ENCODE measurements at regions not wholly inside any gene's neighbourhood (a gene's known extent, or its start where the extent isn't known, plus 50 kb on each side); places are given as distances from the start of the nearest gene placed in this dataset.

DNA sequence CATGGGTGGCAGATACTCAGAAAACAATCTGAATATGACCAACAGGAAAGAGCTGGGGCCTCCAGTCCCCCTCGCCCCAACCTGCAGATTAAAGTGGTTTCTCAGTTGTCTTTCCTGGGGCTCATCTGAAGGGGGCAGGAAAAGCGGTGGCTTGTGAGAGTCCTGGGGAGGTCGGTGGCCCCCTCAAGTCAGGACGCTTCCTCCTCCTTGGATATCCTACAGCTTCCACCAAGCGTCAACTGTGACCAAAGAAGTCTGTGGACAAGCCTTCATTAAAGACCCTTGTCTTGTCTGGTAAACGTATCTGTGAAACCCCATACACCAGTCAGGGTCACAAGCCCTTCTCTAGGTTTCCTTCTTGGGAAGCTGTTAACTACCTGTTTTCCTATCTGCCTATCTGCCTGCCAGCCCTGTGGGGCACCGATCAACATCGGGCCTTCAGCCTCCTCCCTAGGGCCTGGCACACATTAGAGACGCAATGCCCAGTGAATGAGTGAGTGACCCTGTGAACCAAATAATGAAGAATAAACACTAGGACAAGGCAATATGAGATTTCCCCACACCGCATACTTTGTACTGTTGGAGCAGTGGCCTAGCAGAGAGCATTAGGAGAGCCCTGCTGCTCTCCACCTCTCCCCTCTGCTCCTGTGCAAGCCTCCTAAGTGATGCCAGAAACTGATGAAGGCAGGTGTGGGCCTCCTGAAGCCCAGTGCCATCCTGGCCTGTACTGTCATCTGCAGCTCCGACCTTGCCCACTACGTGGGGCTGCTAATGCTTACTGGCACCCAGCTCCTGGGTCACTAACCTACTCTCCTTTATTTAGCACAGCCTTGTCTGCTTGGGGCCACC lies 1317.8 kb downstream of the UQCRFS1 start:
- no peak for DNase-seq (ENCODE audit: low spot score)
- no peaks in the 10 kb centered on the region for H3K4me1 Mint-ChIP-seq (ENCODE audit: low read depth)
- H3K27ac Mint-ChIP-seq: no peak overlapping the region
- H3K4me3 Mint-ChIP-seq: no peak overlapping the region
- H3K27me3 Mint-ChIP-seq (ENCODE audit: low read depth): no peaks in the 10 kb centered on the region
- H3K36me3 Mint-ChIP-seq (ENCODE audit: low read depth): no peaks in the 10 kb centered on the region
- peaks cover 3% of the 10 kb centered on the region for H3K9me3 Mint-ChIP-seq

DNA sequence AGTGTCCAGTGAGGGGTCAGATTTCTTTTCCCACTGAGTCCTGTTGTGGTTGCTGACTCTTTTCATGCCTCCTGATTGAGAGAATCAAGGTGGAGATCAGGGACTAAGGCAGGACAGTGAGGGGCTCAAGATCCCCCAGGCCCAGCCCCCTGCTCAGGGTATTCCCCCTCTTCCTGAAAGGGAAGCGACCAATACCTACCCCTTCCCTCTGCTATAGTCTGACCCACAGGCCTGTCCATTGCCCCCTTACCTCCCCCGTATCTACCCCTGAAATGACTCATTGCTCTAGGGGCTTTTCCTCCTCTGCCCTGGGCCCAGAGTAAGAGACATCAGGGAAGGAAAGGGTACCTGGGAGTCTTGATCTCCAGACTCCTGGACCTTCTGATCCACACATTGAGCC lies 1320.5 kb downstream of the UQCRFS1 start:
- Mint-ChIP-seq H3K36me3 (ENCODE audit: low read depth) (no peaks in the 10 kb centered on the region), H3K27me3 (ENCODE audit: low read depth) (no peaks in the 10 kb centered on the region), H3K4me1 (ENCODE audit: low read depth) (no peaks in the 10 kb centered on the region), H3K9me3 (peaks cover 4% of the 10 kb centered on the region), H3K4me3 (no peak overlapping the region), H3K27ac (no peak overlapping the region)
- DNase-seq (ENCODE audit: low spot score): no peak

DNA sequence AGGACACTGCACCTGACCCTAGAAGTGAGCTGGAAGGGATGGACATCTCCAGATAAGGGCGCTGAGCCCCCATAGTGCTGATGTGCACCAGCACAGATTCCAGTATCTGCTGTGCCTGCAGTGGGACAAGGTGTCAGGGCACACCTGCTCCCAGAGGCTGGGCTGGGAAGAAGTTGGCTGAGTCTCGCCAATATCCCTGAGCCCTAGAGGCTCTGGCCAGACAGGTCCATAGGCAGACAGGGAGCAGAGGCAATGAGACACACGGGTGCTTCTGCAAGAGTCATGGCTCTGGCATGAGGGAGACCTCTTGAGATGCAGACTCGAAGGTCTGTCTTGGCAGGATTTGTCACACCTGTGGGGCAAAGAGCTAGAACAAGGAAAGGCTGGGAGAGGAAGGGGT lies 1321.5 kb downstream of the UQCRFS1 start:
- Mint-ChIP-seq H3K27me3 (ENCODE audit: low read depth) (no peaks in the 10 kb centered on the region), H3K4me1 (ENCODE audit: low read depth) (no peaks in the 10 kb centered on the region), H3K9me3 (peaks cover 15% of the 10 kb centered on the region), H3K4me3 (no peak overlapping the region), H3K27ac (no peak overlapping the region), H3K36me3 (ENCODE audit: low read depth) (no peaks in the 10 kb centered on the region)
- DNase-seq (ENCODE audit: low spot score): no peak

DNA sequence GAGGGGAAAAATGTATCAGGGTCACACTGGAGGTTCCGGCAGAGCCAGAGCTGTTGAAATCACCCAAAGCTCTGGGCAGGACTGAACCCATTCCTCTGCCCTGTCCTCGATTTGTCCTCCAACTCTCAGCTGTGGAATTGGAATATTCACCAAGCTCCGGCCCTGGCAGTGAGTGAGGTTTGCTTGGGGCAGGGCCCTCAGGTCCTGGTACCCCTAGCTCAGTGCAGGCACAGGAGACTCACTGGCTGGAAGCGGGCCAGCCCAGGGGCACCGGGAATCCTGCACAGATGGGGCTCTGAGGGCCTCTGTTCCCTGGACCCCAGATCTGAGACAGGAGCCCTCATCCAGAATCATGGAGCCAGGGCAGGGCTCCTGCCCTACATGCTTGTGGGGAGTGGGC lies 1322.3 kb downstream of the UQCRFS1 start:
- Mint-ChIP-seq H3K4me3 (no peak overlapping the region), H3K27ac (no peak overlapping the region), H3K9me3 (peaks cover 17% of the 10 kb centered on the region), H3K4me1 (ENCODE audit: low read depth) (no peaks in the 10 kb centered on the region), H3K36me3 (ENCODE audit: low read depth) (no peaks in the 10 kb centered on the region), H3K27me3 (ENCODE audit: low read depth) (no peaks in the 10 kb centered on the region)
- no peak for DNase-seq (ENCODE audit: low spot score)

DNA sequence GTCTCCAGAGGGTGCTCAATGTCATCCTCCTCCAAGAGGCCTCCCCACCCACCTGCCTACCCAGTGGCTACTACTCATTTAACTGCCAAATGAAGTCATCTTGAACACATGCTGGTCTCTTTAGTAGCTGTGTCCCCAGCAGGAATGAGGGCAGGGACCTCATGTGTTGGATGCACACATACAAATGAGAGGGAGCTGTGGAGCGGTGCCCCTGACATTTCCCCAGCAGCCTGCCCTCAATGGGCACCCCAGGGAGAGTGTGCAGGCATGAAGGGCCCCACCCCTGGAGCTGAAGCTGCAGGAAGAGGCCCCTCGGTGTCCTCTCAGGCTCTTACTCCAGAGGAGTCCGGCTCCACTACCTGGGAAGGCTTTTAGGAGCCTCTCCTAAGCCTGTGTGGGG lies 1322.7 kb downstream of the UQCRFS1 start:
- Mint-ChIP-seq H3K27ac (no peak overlapping the region), H3K27me3 (ENCODE audit: low read depth) (no peaks in the 10 kb centered on the region), H3K36me3 (ENCODE audit: low read depth) (no peaks in the 10 kb centered on the region), H3K4me3 (no peak overlapping the region), H3K4me1 (ENCODE audit: low read depth) (no peaks in the 10 kb centered on the region), H3K9me3 (peaks cover 17% of the 10 kb centered on the region)
- no peak for DNase-seq (ENCODE audit: low spot score)

DNA sequence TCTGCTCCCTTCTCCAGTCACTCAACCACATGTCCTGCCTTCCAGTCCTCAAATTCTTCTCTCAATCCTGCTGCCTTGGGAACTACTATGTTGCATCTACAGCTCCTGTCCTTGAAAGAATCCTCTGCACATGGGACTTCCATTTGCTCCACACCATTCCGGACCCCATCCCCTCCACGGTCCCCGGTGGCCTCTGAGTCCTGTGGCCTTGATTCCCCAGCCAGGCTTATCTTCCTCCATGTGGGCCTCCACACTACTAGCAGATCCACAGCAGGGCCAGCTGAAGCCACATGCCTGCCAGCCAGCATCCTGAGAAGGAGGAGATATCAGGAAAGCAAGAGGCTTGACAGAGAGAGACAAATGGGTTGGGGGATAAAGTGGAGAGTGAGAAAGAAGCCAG lies 1323.8 kb downstream of the UQCRFS1 start:
- no peak overlapping the region for H3K27ac Mint-ChIP-seq
- no peaks in the 10 kb centered on the region for H3K27me3 Mint-ChIP-seq (ENCODE audit: low read depth)
- H3K36me3 Mint-ChIP-seq (ENCODE audit: low read depth): no peaks in the 10 kb centered on the region
- no peak for DNase-seq (ENCODE audit: low spot score)
- H3K9me3 Mint-ChIP-seq: peaks cover 19% of the 10 kb centered on the region
- no peak overlapping the region for H3K4me3 Mint-ChIP-seq
- H3K4me1 Mint-ChIP-seq (ENCODE audit: low read depth): no peaks in the 10 kb centered on the region

DNA sequence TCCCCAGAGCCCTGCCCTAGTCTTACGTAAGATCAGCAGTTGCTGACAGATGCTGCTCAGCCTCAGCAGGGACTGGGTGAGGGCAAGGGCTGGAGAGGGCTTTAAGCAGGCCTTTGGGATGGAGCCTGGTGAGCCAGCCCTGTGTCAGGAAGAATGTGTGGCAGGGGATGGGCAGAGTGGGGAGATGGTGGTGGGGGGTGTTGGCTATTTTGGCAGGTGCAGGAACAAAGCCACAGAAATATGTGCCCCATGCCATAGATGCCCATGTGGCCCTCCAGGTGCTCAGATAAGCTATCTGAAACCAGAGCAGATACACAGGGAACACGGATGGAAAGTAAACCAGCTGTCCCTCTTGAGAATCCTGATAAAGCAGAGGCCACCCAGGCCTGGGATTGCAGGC lies 1325.0 kb downstream of the UQCRFS1 start:
- Mint-ChIP-seq H3K27ac (no peak overlapping the region), H3K4me1 (ENCODE audit: low read depth) (no peaks in the 10 kb centered on the region), H3K36me3 (ENCODE audit: low read depth) (no peaks in the 10 kb centered on the region), H3K27me3 (ENCODE audit: low read depth) (no peaks in the 10 kb centered on the region), H3K4me3 (no peak overlapping the region), H3K9me3 (peaks cover 20% of the 10 kb centered on the region)
- no peak for DNase-seq (ENCODE audit: low spot score)

DNA sequence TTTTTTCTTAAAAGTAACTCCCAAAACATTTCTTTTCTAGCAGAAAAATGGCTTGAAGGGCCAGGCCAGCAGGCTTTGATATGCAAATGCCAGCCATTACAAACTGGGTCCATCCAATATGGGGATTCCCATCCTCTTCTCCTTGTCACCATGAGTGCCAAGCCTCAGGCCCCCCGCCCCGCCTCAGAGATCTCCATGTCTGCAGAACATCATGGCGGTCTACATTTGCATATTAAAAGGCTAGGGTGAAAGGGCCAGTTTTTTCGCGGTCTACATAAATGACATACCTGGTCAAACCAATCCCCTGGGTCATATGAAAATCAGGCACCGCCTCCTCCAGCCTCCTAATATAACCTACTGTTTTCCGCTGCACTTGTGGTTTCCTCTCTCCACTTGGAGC lies 1327.6 kb downstream of the UQCRFS1 start:
- no peak for DNase-seq (ENCODE audit: low spot score)
- Mint-ChIP-seq H3K27ac (no peak overlapping the region), H3K27me3 (ENCODE audit: low read depth) (no peaks in the 10 kb centered on the region), H3K4me3 (no peak overlapping the region), H3K4me1 (ENCODE audit: low read depth) (no peaks in the 10 kb centered on the region), H3K36me3 (ENCODE audit: low read depth) (no peaks in the 10 kb centered on the region), H3K9me3 (peaks cover 29% of the 10 kb centered on the region)

DNA sequence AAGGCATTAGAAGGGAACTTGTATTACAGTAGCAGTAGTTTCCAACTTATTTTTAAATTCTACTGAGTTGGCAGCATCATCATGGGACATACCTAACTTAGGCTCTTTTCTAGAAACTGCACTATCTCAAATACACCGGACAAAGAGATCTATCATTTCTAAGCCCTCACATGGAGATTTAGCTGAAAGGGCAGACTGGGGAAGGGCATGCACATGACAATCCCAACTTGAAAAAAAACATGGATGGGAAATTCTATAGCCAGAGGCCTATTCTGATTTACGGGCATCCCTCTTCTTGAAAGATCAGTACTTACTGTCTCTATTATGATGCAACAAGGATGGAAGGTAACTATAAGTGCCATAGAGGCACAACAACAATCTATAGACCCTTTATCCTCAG lies 1328.6 kb downstream of the UQCRFS1 start:
- Mint-ChIP-seq H3K4me3 (no peak overlapping the region), H3K27me3 (ENCODE audit: low read depth) (no peaks in the 10 kb centered on the region), H3K4me1 (ENCODE audit: low read depth) (no peaks in the 10 kb centered on the region), H3K27ac (no peak overlapping the region), H3K9me3 (peaks cover 29% of the 10 kb centered on the region), H3K36me3 (ENCODE audit: low read depth) (no peaks in the 10 kb centered on the region)
- no peak for DNase-seq (ENCODE audit: low spot score)

DNA sequence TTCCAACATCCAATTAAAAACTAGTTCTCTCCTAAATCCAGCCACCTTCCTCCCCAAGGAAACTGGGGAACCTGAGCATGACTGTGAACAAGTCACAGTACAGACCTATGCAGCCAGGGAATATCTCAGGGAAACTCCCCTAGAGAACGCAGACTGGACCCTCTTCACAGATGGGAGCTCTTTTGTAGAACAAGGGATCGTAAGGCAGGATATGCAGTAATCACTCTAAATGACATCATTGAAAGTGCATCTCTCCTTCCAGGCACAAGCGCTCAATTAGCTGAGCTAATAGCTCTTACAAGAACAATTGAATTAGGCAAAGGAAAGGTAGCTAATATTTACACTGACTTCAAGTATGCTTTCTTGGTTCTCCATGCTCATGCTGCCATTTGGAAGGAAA lies 1331.7 kb downstream of the UQCRFS1 start:
- peaks cover 28% of the 10 kb centered on the region for H3K9me3 Mint-ChIP-seq
- no peaks in the 10 kb centered on the region for H3K4me1 Mint-ChIP-seq (ENCODE audit: low read depth)
- no peak for DNase-seq (ENCODE audit: low spot score)
- H3K4me3 Mint-ChIP-seq: no peak overlapping the region
- H3K27ac Mint-ChIP-seq: no peak overlapping the region
- no peaks in the 10 kb centered on the region for H3K27me3 Mint-ChIP-seq (ENCODE audit: low read depth)
- no peaks in the 10 kb centered on the region for H3K36me3 Mint-ChIP-seq (ENCODE audit: low read depth)

DNA sequence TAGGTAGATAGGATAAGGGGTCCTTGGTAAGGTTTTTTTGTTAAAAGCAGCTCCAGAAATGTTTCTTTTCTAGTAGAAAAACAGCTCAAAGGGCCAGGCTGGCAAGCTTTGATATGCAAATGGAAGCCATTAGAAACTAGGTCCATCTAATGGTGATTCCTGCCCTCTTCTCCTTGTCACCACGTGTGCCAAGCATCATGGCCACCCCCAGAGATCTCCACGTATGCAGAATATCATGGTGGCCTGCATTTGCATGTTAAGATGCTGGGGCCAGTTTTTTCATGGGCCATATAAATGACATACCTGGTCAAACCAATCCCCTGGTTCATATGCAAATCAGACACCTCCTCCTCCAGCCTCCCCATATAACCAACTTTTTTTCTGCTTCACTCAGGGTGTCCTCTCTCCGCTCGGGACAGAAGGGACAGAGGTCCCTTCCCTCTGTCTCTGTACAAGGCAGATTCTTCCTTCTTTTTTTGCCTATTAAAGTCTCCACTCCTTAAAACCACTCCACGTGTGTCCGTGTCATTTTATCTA lies 1335.9 kb downstream of the UQCRFS1 start:
- DNase-seq (ENCODE audit: low spot score): no peak
- Mint-ChIP-seq H3K27me3 (ENCODE audit: low read depth) (no peaks in the 10 kb centered on the region), H3K27ac (no peak overlapping the region), H3K4me1 (ENCODE audit: low read depth) (no peaks in the 10 kb centered on the region), H3K4me3 (no peak overlapping the region), H3K36me3 (ENCODE audit: low read depth) (no peaks in the 10 kb centered on the region), H3K9me3 (peaks cover 31% of the 10 kb centered on the region)

DNA sequence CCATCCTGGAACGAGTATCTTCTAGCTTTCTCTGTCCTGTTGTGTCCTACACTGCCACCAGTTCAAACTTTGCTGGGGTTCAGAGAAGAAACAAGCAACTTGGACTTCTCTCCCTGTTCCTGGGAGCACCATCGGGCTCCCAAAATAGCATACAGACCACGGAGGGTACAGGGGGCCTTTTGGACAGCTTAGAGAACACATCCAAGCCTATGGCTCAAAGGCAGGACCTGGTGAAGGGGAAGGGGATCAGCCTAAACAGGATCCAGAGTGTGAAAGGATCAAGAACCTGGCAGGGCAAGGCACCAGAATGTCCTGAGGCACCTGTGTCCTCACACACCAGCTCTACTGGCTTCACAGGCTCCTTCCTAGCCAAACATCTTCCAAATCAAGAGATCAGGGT lies 1336.5 kb downstream of the UQCRFS1 start:
- Mint-ChIP-seq H3K27me3 (ENCODE audit: low read depth) (no peaks in the 10 kb centered on the region), H3K36me3 (ENCODE audit: low read depth) (no peaks in the 10 kb centered on the region), H3K4me3 (no peak overlapping the region), H3K9me3 (peaks cover 31% of the 10 kb centered on the region), H3K27ac (no peak overlapping the region), H3K4me1 (ENCODE audit: low read depth) (no peaks in the 10 kb centered on the region)
- DNase-seq (ENCODE audit: low spot score): no peak

DNA sequence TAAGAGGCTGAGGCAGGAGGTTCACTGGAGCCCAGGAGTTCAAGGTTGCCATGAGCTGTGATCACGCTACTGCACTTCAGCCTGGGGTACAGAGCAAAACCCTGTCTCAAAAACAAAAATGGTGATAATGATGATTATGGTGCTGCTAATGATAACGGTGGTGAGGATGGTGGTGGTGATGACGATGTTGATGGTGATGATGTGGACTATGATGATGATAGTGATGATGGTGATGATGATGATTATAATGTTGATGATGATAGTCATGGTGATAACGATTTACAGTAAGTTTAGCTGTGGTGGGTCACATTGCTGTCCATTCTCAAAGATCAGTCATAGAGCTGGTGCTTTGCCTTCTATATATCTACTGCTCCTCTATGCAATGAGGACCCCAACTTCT lies 1340.6 kb downstream of the UQCRFS1 start:
- Mint-ChIP-seq H3K27ac (no peak overlapping the region), H3K4me1 (ENCODE audit: low read depth) (no peaks in the 10 kb centered on the region), H3K27me3 (ENCODE audit: low read depth) (no peaks in the 10 kb centered on the region), H3K9me3 (peaks cover 32% of the 10 kb centered on the region), H3K36me3 (ENCODE audit: low read depth) (no peaks in the 10 kb centered on the region), H3K4me3 (no peak overlapping the region)
- DNase-seq (ENCODE audit: low spot score): no peak

DNA sequence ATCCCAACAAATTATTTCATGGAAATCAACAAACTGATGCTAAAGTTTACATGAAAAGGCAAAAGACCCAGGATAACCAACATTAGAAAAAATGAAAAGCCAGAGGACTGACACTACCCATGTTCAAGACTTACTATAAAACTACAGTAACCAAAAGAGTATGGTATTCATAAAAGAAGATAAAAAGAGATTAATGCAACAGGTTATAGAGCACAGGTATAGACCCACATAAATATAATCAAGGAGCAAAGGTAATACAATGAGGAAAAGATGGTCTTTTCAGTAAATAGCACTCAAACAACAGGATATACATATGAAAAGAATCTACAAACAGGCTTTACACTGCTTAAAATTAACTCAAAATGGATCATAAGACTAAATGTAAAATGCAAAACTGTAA lies 1342.7 kb downstream of the UQCRFS1 start:
- no peak for DNase-seq (ENCODE audit: low spot score)
- H3K27me3 Mint-ChIP-seq (ENCODE audit: low read depth): no peaks in the 10 kb centered on the region
- H3K36me3 Mint-ChIP-seq (ENCODE audit: low read depth): no peaks in the 10 kb centered on the region
- peaks cover 35% of the 10 kb centered on the region for H3K9me3 Mint-ChIP-seq
- H3K4me1 Mint-ChIP-seq (ENCODE audit: low read depth): no peaks in the 10 kb centered on the region
- H3K27ac Mint-ChIP-seq: no peak overlapping the region
- no peak overlapping the region for H3K4me3 Mint-ChIP-seq

DNA sequence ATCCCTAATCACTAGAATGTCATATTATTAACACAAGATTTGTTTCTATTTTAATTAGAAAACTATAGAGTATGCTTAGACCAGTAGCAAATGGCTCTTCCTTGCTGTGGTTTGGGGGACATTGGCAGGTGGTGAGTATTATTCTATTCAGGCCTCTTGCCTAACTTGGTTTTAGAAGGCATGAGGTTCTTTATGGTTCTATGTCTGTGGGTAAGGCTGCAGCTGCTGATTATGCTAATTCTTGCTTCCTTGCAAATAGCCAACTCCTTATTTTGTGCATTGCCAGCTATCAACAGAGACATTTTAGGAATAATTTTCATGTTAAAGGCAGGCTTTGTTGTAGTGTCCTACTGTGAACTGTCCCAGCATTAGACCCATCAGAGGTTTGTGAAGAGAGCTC lies 1344.9 kb downstream of the UQCRFS1 start:
- Mint-ChIP-seq H3K4me3 (no peak overlapping the region), H3K27ac (no peak overlapping the region), H3K36me3 (ENCODE audit: low read depth) (no peaks in the 10 kb centered on the region), H3K9me3 (peaks cover 35% of the 10 kb centered on the region), H3K4me1 (ENCODE audit: low read depth) (no peaks in the 10 kb centered on the region), H3K27me3 (ENCODE audit: low read depth) (no peaks in the 10 kb centered on the region)
- no peak for DNase-seq (ENCODE audit: low spot score)
